Activated CD8-positive, alpha-beta T cell treated with anti-CD3 and anti-CD28 coated beads for 36 hours (primary cell): ENCODE measurements at regions not wholly inside any gene's neighbourhood (a gene's known extent, or its start where the extent isn't known, plus 50 kb on each side); places are given as distances from the start of the nearest gene placed in this dataset.

Experiments
- ATAC-seq: fragments of 200-7000 bp; cut with Tn5 transposase; one replicate; pipeline ENCODE4 v1.10.0; 2021; ENCODE audit warnings: mild to moderate bottlenecking, moderate library complexity
- CTCF ChIA-PET: fragments of 350-600 bp; sonication (Branson Sonifier 250); formaldehyde crosslinking; loops from one replicate; lab custom pipeline; 2021; ENCODE audit warnings: antibody characterized with exemption; lab: Charles Lee
- POLR2A ChIA-PET: fragments of 350-600 bp; sonication (Branson Sonifier 250); formaldehyde crosslinking; loops from one replicate; lab custom pipeline; 2021; ENCODE audit warnings: antibody characterized with exemption; lab: Charles Lee
- DNase-seq: peaks from one replicate; pipeline ENCODE4 v3.0.0-alpha.2; 2020
- H3K27ac Mint-ChIP-seq: one replicate; pipeline ENCODE4 v1.8.0; 2021; ENCODE audit warnings: mild to moderate bottlenecking, mixed read lengths
- H3K27me3 Mint-ChIP-seq: one replicate; pipeline ENCODE4 v1.8.0; 2021; ENCODE audit warnings: mixed read lengths
- H3K36me3 Mint-ChIP-seq: one replicate; pipeline ENCODE4 v1.8.0; 2021; ENCODE audit warnings: low read depth, mixed read lengths
- H3K4me1 Mint-ChIP-seq: one replicate; pipeline ENCODE4 v1.8.0; 2021; ENCODE audit warnings: low read depth, mixed read lengths
- H3K4me3 Mint-ChIP-seq: one replicate; pipeline ENCODE4 v1.8.0; 2021; ENCODE audit warnings: mild to moderate bottlenecking, moderate library complexity, mixed read lengths
- H3K9me3 Mint-ChIP-seq: one replicate; pipeline ENCODE4 v1.8.0; 2021; ENCODE audit warnings: mixed read lengths
- intact Hi-C: fragments of 100-400 bp; cut with micrococcal nuclease; formaldehyde crosslinking; loops from one replicate; pipeline ENCODE4 v1.10.0; 2022
- TF ChIP-seq, protein P1 (sequence below): fragments of 200-600 bp; IDR thresholded peaks from one replicate; pipeline ENCODE4 v1.8.0; 2022; ENCODE audit warnings: antibody characterized with exemption, mild to moderate bottlenecking

DNA sequence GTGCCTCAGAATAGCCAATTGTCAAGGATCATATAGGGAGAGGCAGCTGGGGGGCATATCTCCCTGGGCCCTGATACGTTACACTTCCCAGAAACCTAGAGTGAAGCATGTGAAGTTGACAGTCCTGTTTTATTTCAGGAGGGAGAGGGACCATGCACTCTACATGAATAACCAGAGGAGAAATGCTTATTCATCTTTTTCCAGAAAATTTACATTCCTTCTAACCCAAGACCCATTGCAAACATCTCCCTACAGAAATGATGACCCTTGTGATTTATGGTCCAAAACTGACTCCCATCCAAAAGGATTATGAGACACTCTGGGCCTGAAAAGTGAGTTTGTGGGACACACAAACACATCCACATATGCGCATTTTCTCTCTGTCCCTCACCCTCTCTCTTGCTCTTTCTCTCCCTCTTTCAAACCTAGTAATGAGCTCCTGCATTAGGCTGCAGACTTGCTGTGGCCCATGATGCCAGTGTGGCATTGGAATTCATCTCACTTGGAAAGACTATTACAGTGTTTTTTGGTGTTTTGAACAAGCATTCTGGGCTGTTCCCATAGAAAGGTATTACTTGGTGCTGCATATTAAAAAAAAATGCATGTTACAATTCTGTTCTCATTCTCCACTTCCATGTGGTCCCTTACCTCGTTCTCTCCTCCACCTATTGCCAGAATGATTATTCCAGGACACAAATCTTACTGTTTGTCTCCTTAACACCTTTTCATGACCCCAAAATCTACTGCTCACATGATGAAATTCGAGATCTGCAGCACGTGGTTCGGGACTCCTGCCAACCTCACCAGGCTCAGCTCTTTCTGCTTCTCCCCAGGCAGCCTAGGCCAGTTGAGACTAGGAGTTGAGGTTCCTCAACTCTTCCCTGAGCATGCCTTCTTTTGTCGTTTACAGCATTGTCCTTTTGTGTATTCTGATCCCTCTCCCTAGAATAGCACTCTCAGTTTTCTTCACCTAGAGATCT is 451.3 kb upstream of the KLF4 start:
- TF ChIP-seq, protein P1, sequence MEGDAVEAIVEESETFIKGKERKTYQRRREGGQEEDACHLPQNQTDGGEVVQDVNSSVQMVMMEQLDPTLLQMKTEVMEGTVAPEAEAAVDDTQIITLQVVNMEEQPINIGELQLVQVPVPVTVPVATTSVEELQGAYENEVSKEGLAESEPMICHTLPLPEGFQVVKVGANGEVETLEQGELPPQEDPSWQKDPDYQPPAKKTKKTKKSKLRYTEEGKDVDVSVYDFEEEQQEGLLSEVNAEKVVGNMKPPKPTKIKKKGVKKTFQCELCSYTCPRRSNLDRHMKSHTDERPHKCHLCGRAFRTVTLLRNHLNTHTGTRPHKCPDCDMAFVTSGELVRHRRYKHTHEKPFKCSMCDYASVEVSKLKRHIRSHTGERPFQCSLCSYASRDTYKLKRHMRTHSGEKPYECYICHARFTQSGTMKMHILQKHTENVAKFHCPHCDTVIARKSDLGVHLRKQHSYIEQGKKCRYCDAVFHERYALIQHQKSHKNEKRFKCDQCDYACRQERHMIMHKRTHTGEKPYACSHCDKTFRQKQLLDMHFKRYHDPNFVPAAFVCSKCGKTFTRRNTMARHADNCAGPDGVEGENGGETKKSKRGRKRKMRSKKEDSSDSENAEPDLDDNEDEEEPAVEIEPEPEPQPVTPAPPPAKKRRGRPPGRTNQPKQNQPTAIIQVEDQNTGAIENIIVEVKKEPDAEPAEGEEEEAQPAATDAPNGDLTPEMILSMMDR: no peak
- no peak for DNase-seq
- Mint-ChIP-seq H3K36me3 (no peaks in the 10 kb centered on the region), H3K27ac (no peak overlapping the region), H3K4me1 (no peaks in the 10 kb centered on the region), H3K9me3 (no peaks in the 10 kb centered on the region), H3K27me3 (no peaks in the 10 kb centered on the region), H3K4me3 (no peak overlapping the region)
- intact Hi-C loops: no loop called here
- ChIA-PET CTCF (no interaction called here), POLR2A (no interaction called here)
- no peak for ATAC-seq

DNA sequence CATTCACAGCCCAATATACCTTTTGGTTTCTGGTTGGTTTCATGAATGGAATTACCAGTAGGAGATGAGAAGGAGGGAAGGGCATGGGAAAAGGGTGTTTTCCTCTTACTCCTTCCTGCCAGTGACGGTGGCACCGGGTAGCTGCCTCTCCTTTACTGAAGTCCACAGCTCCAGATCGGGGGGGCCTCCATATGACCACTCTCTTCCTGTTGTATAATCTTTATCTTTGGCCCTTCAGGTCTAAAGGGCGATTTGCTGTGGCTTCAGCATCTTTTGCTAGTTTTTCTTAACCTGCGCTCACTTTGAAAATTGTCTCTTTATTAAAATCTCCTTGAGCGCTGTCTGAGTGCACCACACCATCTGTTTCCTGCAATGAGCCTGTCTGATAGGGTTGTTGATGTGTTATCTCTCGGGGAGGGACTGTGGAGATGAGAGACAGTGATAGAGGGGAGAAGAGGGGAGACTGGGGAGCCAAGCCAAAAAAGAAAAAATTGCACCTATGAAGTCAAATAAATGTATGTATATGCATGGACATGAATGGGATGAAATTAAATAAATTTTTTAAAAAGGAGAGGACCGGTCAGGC is 449.3 kb upstream of the KLF4 start:
- ATAC-seq (no peak), DNase-seq (no peak)
- Mint-ChIP-seq H3K36me3 (no peaks in the 10 kb centered on the region), H3K4me3 (no peak overlapping the region), H3K9me3 (no peaks in the 10 kb centered on the region), H3K27me3 (no peaks in the 10 kb centered on the region), H3K27ac (no peak overlapping the region), H3K4me1 (no peaks in the 10 kb centered on the region)
- POLR2A ChIA-PET: no interaction called here
- intact Hi-C loops: no loop called here
- CTCF ChIA-PET: no interaction called here
- TF ChIP-seq, protein P1: no peak

GRCh38 chr9:107935931-107936330 is 446.4 kb upstream of the KLF4 start:
- CTCF ChIA-PET: no interaction called here
- ATAC-seq (no peak), DNase-seq (no peak)
- Mint-ChIP-seq H3K4me3 (no peak overlapping the region), H3K4me1 (no peaks in the 10 kb centered on the region), H3K27me3 (no peaks in the 10 kb centered on the region), H3K36me3 (no peaks in the 10 kb centered on the region), H3K9me3 (no peaks in the 10 kb centered on the region), H3K27ac (no peak overlapping the region)
- POLR2A ChIA-PET: no interaction called here
- intact Hi-C loops: no loop called here
- TF ChIP-seq, protein P1: no peak

DNA sequence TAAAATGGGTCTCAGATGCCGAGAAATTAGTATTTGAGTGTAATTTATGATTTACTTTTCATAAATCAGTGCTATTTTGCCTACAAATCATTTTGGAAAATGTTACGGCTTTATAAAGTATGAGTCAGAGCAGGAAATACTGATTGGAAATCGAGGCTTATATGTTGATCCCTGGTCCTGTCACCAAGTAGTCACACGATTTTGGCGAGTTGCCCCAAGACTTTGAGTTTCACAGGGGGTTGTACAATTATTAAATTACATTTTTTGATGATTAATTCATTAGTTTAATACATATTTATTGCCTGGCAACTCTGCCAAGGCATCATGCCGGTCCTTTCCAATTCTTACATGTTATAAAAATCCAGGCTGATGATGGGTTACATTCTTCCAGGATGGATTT is 443.9 kb upstream of the KLF4 start:
- POLR2A ChIA-PET: no interaction called here
- H3K27ac Mint-ChIP-seq: no peak overlapping the region
- no peaks in the 10 kb centered on the region for H3K9me3 Mint-ChIP-seq
- H3K36me3 Mint-ChIP-seq: no peaks in the 10 kb centered on the region
- CTCF ChIA-PET: no interaction called here
- no peak for DNase-seq
- intact Hi-C loops: no loop called here
- TF ChIP-seq, protein P1: no peak
- no peak for ATAC-seq
- H3K4me3 Mint-ChIP-seq: no peak overlapping the region
- no peaks in the 10 kb centered on the region for H3K4me1 Mint-ChIP-seq
- H3K27me3 Mint-ChIP-seq: no peaks in the 10 kb centered on the region

GRCh38 chr9:107933097-107933496 is 443.5 kb upstream of the KLF4 start:
- no peak for DNase-seq
- POLR2A ChIA-PET: no interaction called here
- H3K27ac Mint-ChIP-seq: no peak overlapping the region
- H3K36me3 Mint-ChIP-seq: no peaks in the 10 kb centered on the region
- no peaks in the 10 kb centered on the region for H3K4me1 Mint-ChIP-seq
- CTCF ChIA-PET: no interaction called here
- no peaks in the 10 kb centered on the region for H3K9me3 Mint-ChIP-seq
- no peaks in the 10 kb centered on the region for H3K27me3 Mint-ChIP-seq
- H3K4me3 Mint-ChIP-seq: no peak overlapping the region
- ATAC-seq: no peak
- intact Hi-C loops: no loop called here
- TF ChIP-seq, protein P1: no peak
